ENCODE measurements at regions not wholly inside any gene's neighbourhood (a gene's known extent, or its start where the extent isn't known, plus 50 kb on each side); places are given as distances from the start of the nearest gene placed in this dataset.

GRCh38 chr15:93245661-93246042, 156.6 kb upstream of the RGMA start:
- ChIA-PET CTCF (no interaction called here), POLR2A (ENCODE audit: unreplicated experiment) (no interaction called here)
- Histone ChIP-seq H3K56ac (ENCODE audit: extremely low read depth, insufficient read depth, low read length) (no peak overlapping the region), H3K36me3 (ENCODE audit: control insufficient read depth, insufficient read depth, low read length) (no peaks in the 10 kb centered on the region), H3K4ac (ENCODE audit: low read depth, low read length) (no peak overlapping the region), H4K8ac (ENCODE audit: low read depth in 2 of 2, low read length in 2 of 2) (no peak overlapping the region), H2BK20ac (ENCODE audit: low read depth, low read length) (no peak overlapping the region), H3K9me3 (ENCODE audit: control insufficient read depth, insufficient read depth, low read length) (peaks cover 41% of the 10 kb centered on the region), H4K91ac (ENCODE audit: insufficient read depth, low read depth, low read length) (no peak overlapping the region), H3K18ac (ENCODE audit: low read depth, low read length) (no peak overlapping the region), H3K4me2 (ENCODE audit: low read depth, low read length) (no peak overlapping the region), H4K5ac (ENCODE audit: low read depth, low read length) (no peak overlapping the region), H3K79me1 (ENCODE audit: low read depth in 1 of 2, low read length in 2 of 2) (no peaks in the 10 kb centered on the region), H2AFZ (replicated peaks; ENCODE audit: low read length, poor library complexity) (no peak overlapping the region), H3K9me1 (ENCODE audit: insufficient read depth, low read length) (no peaks in the 10 kb centered on the region), H2AK9ac (replicated peaks; ENCODE audit: low read depth, low read length, poor library complexity) (no peak overlapping the region), H2BK120ac (ENCODE audit: low read depth, low read length) (no peak overlapping the region), H3K9ac (ENCODE audit: low read depth, low read length) (no peak overlapping the region), H3K27me3 (ENCODE audit: control insufficient read depth, insufficient read depth, low read length) (no peaks in the 10 kb centered on the region), H3K4me3 (ENCODE audit: insufficient read depth, low read depth, low read length) (no peak overlapping the region), H4K20me1 (ENCODE audit: insufficient read depth, low read length) (no peaks in the 10 kb centered on the region), H3K23ac (ENCODE audit: low read depth, low read length) (no peak overlapping the region), H3K14ac (replicated peaks; ENCODE audit: low read depth, low read length) (no peak overlapping the region), H3K27ac (ENCODE audit: insufficient read depth, low read length) (no peak overlapping the region), H2AK5ac (ENCODE audit: low read depth, low read length) (no peak overlapping the region), H3K4me1 (ENCODE audit: control insufficient read depth, insufficient read depth, low read length) (no peaks in the 10 kb centered on the region), H2BK5ac (ENCODE audit: low read depth, low read length, poor library complexity, severe bottlenecking) (no peak overlapping the region), H2BK15ac (ENCODE audit: low read depth, low read length) (no peak overlapping the region)
- DNase-seq: no peak
- in situ Hi-C loops (cut with MboI; ENCODE audit: low sequenced_read_pairs): no loop called here
- dilution Hi-C loops (cut with HindIII; ENCODE audit: low sequenced_read_pairs, unreplicated experiment): no loop called here
- BruUV-seq (replicated peaks): no TSS peak
- intact Hi-C loops (cut with micrococcal nuclease): no loop called here
- ATAC-seq (ENCODE audit: low read depth): no peak
- TF ChIP-seq MXI1 (IDR thresholded peaks at IDR 0.05; ENCODE audit: borderline replicate concordance, low read depth, low read length): no peak
- no peak for TF ChIP-seq RAD21 (IDR thresholded peaks at IDR 0.05; ENCODE audit: low read length)
- no peak for TF ChIP-seq CTCF (conservative IDR thresholded peaks at IDR 0.05; ENCODE audit: low read depth, low read length)
- TF ChIP-seq FOS (IDR thresholded peaks at IDR 0.05; ENCODE audit: low read depth, low read length): no peak
- TF ChIP-seq NFE2L2 (IDR thresholded peaks at IDR 0.05; ENCODE audit: low read depth, low read length): no peak
- no peak for TF ChIP-seq USF2 (IDR thresholded peaks at IDR 0.05; ENCODE audit: low read depth, low read length)
- TF ChIP-seq SMC3 (IDR thresholded peaks at IDR 0.05; ENCODE audit: low read depth, low read length): no peak
- no peak for TF ChIP-seq CHD1 (IDR thresholded peaks at IDR 0.05; ENCODE audit: low read depth, low read length)
- no peak for TF ChIP-seq BHLHE40 (IDR thresholded peaks at IDR 0.05; ENCODE audit: low read depth, low read length)
- TF ChIP-seq RFX5 (IDR thresholded peaks at IDR 0.05; ENCODE audit: low read depth, low read length): no peak
- TF ChIP-seq ELK1 (IDR thresholded peaks at IDR 0.05; ENCODE audit: borderline replicate concordance, low read depth, low read length): no peak
- no peak for TF ChIP-seq RCOR1 (IDR thresholded peaks at IDR 0.05; ENCODE audit: insufficient replicate concordance, low read length)
- TF ChIP-seq MAZ (IDR thresholded peaks at IDR 0.05; ENCODE audit: borderline replicate concordance, low read depth, low read length): no peak
- TF ChIP-seq POLR2A (IDR thresholded peaks at IDR 0.05; ENCODE audit: low read depth, low read length): no peak
- TF ChIP-seq CEBPB (IDR thresholded peaks at IDR 0.05; ENCODE audit: low read depth, low read length): no peak
- 57% methylated on average over 1 of the region's 5 CpGs; no CpG with 5 or more reads in 1 of the 2 experiments for WGBS, 2 experiments (ENCODE audit: extremely low coverage in 2 of 2, insufficient read length in 1 of 2)
